GM23338 (cell line): ENCODE measurements at regions not wholly inside any gene's neighbourhood (a gene's known extent, or its start where the extent isn't known, plus 50 kb on each side); places are given as distances from the start of the nearest gene placed in this dataset.

Source experiments
- ATAC-seq: fragments of 200-7000 bp; cut with Tn5 transposase; 3 replicates; pipeline ENCODE4 v1.9.1; 2020
- DNase-seq: peaks from one replicate; pipeline ENCODE4 v3.0.0-alpha.2; 2015; ENCODE audit warnings: low spot score
- H2AFZ ChIP-seq: fragments of 200-600 bp; sonication (generic); 2 replicates; pipeline ENCODE4 v1.8.0; 2016; ENCODE audit warnings: antibody characterized with exemption, mild to moderate bottlenecking, moderate library complexity
- H3F3A ChIP-seq: fragments of 200-600 bp; sonication (generic); replicated peaks from 2 replicates; pipeline ENCODE4 v1.8.0; 2017; ENCODE audit warnings: antibody characterized with exemption, mixed run types, low read depth
- H3K27ac ChIP-seq: fragments of 200-600 bp; sonication (generic); 2 replicates; pipeline ENCODE4 v1.6.1; 2016; ENCODE audit warnings: low read depth
- H3K27me3 ChIP-seq: fragments of 200-600 bp; sonication (generic); 2 replicates; pipeline ENCODE4 v1.8.0; 2016; ENCODE audit warnings: mild to moderate bottlenecking, mixed run types, moderate library complexity; ENCODE audit not compliant: insufficient read depth
- H3K36me3 ChIP-seq: fragments of 200-600 bp; sonication (generic); 2 replicates; pipeline ENCODE4 v1.8.0; 2016; ENCODE audit warnings: mild to moderate bottlenecking; ENCODE audit not compliant: insufficient read depth
- H3K4me1 ChIP-seq: fragments of 200-600 bp; sonication (generic); 2 replicates; pipeline ENCODE4 v1.8.0; 2016; ENCODE audit warnings: mild to moderate bottlenecking, moderate library complexity; ENCODE audit not compliant: insufficient read depth
- H3K4me2 ChIP-seq: fragments of 200-600 bp; sonication (generic); 2 replicates; pipeline ENCODE4 v1.7.1; 2017; ENCODE audit warnings: mixed run types
- H3K4me3 ChIP-seq: fragments of 200-600 bp; sonication (generic); 2 replicates; pipeline ENCODE4 v1.6.1; 2016; ENCODE audit warnings: mixed run types
- H3K79me2 ChIP-seq: fragments of 200-600 bp; sonication (generic); replicated peaks from 2 replicates; pipeline ENCODE4 v1.8.0; 2017; ENCODE audit warnings: mild to moderate bottlenecking; ENCODE audit not compliant: insufficient read depth
- H3K9me2 ChIP-seq: fragments of 200-600 bp; sonication (generic); 2 replicates; pipeline ENCODE4 v1.8.0; 2017; ENCODE audit not compliant: insufficient read depth
- H4K20me1 ChIP-seq: fragments of 200-600 bp; sonication (generic); replicated peaks from 2 replicates; pipeline ENCODE4 v1.8.0; 2017; ENCODE audit warnings: mild to moderate bottlenecking; ENCODE audit not compliant: insufficient read depth
- H3K27ac Mint-ChIP-seq: 2 replicates; pipeline ENCODE4 v1.8.0; 2020; ENCODE audit warnings: inconsistent platforms, mild to moderate bottlenecking, moderate library complexity, mixed read lengths
- H3K27me3 Mint-ChIP-seq: 3 replicates; pipeline ENCODE4 v1.8.0; 2022; ENCODE audit warnings: low read depth, mild to moderate bottlenecking, moderate library complexity, mixed read lengths, inconsistent platforms; ENCODE audit not compliant: insufficient read depth, poor library complexity
- H3K36me3 Mint-ChIP-seq: 3 replicates; pipeline ENCODE4 v1.8.0; 2021; ENCODE audit warnings: low read depth, mild to moderate bottlenecking, inconsistent platforms, moderate library complexity, mixed read lengths
- H3K4me1 Mint-ChIP-seq: 3 replicates; pipeline ENCODE4 v1.8.0; 2020; ENCODE audit warnings: mild to moderate bottlenecking, inconsistent platforms, mixed read lengths
- H3K4me3 Mint-ChIP-seq: 3 replicates; pipeline ENCODE4 v1.8.0; 2021; ENCODE audit warnings: moderate library complexity, mild to moderate bottlenecking, inconsistent platforms, mixed read lengths
- H3K9me3 Mint-ChIP-seq: 3 replicates; pipeline ENCODE4 v1.8.0; 2020; ENCODE audit warnings: moderate library complexity, mild to moderate bottlenecking, inconsistent platforms, mixed read lengths
- CTCF ChIP-seq, 2 experiments: fragments of 200-600 bp in 1 of 2; sonication (generic) in 1 of 2; conservative IDR thresholded peaks; 2 replicates each; pipeline versions ENCODE4 v1.5.1 to v1.6.1; 2016 to 2017; ENCODE audit warnings: antibody characterized with exemption in 2 of 2, low read depth in 2 of 2, mild to moderate bottlenecking in 2 of 2, moderate library complexity in 1 of 2
- EZH2 ChIP-seq: fragments of 200-600 bp; sonication (generic); IDR thresholded peaks from one replicate; pipeline ENCODE4 v1.8.0; 2017; ENCODE audit warnings: antibody characterized with exemption, mild to moderate bottlenecking, low read depth; ENCODE audit not compliant: unreplicated experiment
- EZH2phosphoT487 ChIP-seq: fragments of 200-600 bp; sonication (generic); IDR thresholded peaks from one replicate; pipeline ENCODE4 v1.8.1; 2018; ENCODE audit warnings: antibody characterized with exemption; ENCODE audit not compliant: unreplicated experiment
- NANOG ChIP-seq: IDR thresholded peaks from 2 replicates; pipeline ENCODE4 v1.6.1; 2016; ENCODE audit warnings: antibody characterized with exemption, borderline replicate concordance
- TF ChIP-seq, protein P1 (sequence below): fragments of 250-450 bp; sonication (Bioruptor Pico); IDR thresholded peaks from 2 replicates; pipeline ENCODE4 v1.5.0; 2020; ENCODE audit warnings: mild to moderate bottlenecking, moderate library complexity

- Mint-ChIP-seq H3K36me3 (0 out of 3 replicates have a peak, but pooled peaks cover under 1% of the 10 kb centered on the region), H3K9me3 (peaks cover under 1% of the 10 kb centered on the region; the same call in 2 of the 3 replicates), H3K4me3 (peak overlapping the region; percentile 50), H3K27ac (no peak overlapping the region), H3K4me1 (peaks cover 54% of the 10 kb centered on the region), H3K27me3 (peaks cover 29% of the 10 kb centered on the region)
- H3K27ac ChIP-seq: no peak overlapping the region
- peak overlapping the region; percentile 21 for H3K4me3 ChIP-seq
- peak overlapping the region; percentile 54 for H3K4me2 ChIP-seq
- no peak for ATAC-seq
- no peaks in the 10 kb centered on the region for H4K20me1 ChIP-seq
- H3F3A ChIP-seq: no peaks in the 10 kb centered on the region
- no peaks in the 10 kb centered on the region for H3K79me2 ChIP-seq
- no peak for TF ChIP-seq EZH2phosphoT487
- TF ChIP-seq, protein P1, sequence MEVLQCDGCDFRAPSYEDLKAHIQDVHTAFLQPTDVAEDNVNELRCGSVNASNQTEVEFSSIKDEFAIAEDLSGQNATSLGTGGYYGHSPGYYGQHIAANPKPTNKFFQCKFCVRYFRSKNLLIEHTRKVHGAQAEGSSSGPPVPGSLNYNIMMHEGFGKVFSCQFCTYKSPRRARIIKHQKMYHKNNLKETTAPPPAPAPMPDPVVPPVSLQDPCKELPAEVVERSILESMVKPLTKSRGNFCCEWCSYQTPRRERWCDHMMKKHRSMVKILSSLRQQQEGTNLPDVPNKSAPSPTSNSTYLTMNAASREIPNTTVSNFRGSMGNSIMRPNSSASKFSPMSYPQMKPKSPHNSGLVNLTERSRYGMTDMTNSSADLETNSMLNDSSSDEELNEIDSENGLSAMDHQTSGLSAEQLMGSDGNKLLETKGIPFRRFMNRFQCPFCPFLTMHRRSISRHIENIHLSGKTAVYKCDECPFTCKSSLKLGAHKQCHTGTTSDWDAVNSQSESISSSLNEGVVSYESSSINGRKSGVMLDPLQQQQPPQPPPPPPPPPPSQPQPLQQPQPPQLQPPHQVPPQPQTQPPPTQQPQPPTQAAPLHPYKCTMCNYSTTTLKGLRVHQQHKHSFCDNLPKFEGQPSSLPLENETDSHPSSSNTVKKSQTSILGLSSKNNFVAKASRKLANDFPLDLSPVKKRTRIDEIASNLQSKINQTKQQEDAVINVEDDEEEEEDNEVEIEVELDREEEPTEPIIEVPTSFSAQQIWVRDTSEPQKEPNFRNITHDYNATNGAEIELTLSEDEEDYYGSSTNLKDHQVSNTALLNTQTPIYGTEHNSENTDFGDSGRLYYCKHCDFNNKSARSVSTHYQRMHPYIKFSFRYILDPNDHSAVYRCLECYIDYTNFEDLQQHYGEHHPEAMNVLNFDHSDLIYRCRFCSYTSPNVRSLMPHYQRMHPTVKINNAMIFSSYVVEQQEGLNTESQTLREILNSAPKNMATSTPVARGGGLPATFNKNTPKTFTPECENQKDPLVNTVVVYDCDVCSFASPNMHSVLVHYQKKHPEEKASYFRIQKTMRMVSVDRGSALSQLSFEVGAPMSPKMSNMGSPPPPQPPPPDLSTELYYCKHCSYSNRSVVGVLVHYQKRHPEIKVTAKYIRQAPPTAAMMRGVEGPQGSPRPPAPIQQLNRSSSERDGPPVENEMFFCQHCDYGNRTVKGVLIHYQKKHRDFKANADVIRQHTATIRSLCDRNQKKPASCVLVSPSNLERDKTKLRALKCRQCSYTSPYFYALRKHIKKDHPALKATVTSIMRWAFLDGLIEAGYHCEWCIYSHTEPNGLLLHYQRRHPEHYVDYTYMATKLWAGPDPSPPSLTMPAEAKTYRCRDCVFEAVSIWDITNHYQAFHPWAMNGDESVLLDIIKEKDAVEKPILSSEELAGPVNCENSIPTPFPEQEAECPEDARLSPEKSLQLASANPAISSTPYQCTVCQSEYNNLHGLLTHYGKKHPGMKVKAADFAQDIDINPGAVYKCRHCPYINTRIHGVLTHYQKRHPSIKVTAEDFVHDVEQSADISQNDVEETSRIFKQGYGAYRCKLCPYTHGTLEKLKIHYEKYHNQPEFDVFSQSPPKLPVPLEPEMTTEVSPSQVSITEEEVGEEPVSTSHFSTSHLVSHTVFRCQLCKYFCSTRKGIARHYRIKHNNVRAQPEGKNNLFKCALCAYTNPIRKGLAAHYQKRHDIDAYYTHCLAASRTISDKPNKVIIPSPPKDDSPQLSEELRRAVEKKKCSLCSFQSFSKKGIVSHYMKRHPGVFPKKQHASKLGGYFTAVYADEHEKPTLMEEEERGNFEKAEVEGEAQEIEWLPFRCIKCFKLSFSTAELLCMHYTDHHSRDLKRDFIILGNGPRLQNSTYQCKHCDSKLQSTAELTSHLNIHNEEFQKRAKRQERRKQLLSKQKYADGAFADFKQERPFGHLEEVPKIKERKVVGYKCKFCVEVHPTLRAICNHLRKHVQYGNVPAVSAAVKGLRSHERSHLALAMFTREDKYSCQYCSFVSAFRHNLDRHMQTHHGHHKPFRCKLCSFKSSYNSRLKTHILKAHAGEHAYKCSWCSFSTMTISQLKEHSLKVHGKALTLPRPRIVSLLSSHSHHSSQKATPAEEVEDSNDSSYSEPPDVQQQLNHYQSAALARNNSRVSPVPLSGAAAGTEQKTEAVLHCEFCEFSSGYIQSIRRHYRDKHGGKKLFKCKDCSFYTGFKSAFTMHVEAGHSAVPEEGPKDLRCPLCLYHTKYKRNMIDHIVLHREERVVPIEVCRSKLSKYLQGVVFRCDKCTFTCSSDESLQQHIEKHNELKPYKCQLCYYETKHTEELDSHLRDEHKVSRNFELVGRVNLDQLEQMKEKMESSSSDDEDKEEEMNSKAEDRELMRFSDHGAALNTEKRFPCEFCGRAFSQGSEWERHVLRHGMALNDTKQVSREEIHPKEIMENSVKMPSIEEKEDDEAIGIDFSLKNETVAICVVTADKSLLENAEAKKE (CRISPR knock-in tag): no peak
- no peak for TF ChIP-seq CTCF (conservative IDR thresholded peaks at IDR 0.05; ENCODE audit: low read depth in 2 of 2)
- no peak for TF ChIP-seq NANOG
- TF ChIP-seq EZH2: no peak
- H2AFZ ChIP-seq: no peak overlapping the region
- H3K4me1 ChIP-seq: peaks cover 45% of the 10 kb centered on the region
- H3K36me3 ChIP-seq: no peaks in the 10 kb centered on the region
- H3K27me3 ChIP-seq: peaks cover 22% of the 10 kb centered on the region
- peak; percentile 17 for DNase-seq
- H3K9me2 ChIP-seq: peaks cover 4% of the 10 kb centered on the region
Observed at GRCh38 chr12:115507560-115507889, 770.0 kb downstream of the MED13L start.
